ENCODE measurements at regions not wholly inside any gene's neighbourhood (a gene's known extent, or its start where the extent isn't known, plus 50 kb on each side); places are given as distances from the start of the nearest gene placed in this dataset.

DNA sequence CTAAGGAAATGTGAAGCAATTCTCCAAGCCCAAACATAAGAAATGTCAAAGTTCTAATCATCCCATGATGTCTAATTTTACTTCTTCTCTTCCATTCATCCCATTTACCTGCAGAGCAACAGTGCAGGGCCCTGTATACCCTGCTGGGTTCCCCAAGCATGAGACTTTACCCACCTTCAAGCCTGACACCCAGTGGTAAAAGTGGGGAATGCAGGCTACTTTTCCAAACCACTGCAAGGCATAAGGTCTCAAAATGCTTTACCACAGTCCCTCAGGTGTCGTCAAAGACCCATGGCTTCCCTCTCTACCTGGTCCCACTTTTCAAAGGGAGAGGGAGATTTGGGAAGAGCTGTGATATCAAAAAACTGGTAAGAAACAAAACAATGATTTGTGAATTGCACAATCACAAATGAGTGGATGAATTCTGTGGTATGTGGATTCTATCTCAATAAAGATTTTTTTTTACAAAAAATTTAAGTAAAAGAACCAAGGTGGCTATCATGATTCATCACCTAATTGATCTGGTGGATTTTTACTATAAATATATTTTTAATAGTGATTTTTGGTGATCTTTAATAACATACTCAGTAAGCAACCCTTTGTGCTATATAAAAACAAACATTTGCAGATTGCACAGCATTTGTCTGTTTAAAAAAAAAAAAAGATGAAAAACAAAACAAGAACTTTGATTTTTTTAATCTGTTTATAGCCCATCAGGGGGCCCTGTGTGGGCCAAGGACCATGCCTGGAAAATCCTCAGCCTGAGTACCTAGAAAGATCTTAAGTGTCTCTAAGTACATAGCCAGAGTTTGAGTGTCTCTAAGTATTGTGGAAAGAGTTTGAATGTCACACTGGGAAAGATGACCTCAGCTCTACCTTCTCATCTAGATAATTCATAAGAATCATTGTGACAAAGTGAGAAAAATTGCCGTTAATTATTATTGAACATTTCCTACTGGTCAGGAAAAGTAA lies 73.1 kb upstream of the GJB5 start:
- TF ChIP-seq ZNF565 (CRISPR knock-in tag; conservative IDR thresholded peaks at IDR 0.05; ENCODE audit: low read depth): no peak
- TF ChIP-seq ISL1 (CRISPR knock-in tag; IDR thresholded peaks at IDR 0.05): no peak
- no peak for TF ChIP-seq ZFP30 (CRISPR knock-in tag; IDR thresholded peaks at IDR 0.05)
- no peak for TF ChIP-seq PPARA (CRISPR knock-in tag; IDR thresholded peaks at IDR 0.05; ENCODE audit: borderline replicate concordance)
- no peak for TF ChIP-seq ZC3H10 (CRISPR knock-in tag; IDR thresholded peaks at IDR 0.05)
- TF ChIP-seq, protein P1, sequence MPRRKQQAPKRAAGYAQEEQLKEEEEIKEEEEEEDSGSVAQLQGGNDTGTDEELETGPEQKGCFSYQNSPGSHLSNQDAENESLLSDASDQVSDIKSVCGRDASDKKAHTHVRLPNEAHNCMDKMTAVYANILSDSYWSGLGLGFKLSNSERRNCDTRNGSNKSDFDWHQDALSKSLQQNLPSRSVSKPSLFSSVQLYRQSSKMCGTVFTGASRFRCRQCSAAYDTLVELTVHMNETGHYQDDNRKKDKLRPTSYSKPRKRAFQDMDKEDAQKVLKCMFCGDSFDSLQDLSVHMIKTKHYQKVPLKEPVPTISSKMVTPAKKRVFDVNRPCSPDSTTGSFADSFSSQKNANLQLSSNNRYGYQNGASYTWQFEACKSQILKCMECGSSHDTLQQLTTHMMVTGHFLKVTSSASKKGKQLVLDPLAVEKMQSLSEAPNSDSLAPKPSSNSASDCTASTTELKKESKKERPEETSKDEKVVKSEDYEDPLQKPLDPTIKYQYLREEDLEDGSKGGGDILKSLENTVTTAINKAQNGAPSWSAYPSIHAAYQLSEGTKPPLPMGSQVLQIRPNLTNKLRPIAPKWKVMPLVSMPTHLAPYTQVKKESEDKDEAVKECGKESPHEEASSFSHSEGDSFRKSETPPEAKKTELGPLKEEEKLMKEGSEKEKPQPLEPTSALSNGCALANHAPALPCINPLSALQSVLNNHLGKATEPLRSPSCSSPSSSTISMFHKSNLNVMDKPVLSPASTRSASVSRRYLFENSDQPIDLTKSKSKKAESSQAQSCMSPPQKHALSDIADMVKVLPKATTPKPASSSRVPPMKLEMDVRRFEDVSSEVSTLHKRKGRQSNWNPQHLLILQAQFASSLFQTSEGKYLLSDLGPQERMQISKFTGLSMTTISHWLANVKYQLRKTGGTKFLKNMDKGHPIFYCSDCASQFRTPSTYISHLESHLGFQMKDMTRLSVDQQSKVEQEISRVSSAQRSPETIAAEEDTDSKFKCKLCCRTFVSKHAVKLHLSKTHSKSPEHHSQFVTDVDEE (CRISPR knock-in tag; IDR thresholded peaks at IDR 0.05): no peak
- no peak for TF ChIP-seq OSR1 (CRISPR knock-in tag; IDR thresholded peaks at IDR 0.05)
- TF ChIP-seq TOX (CRISPR knock-in tag; IDR thresholded peaks at IDR 0.05; ENCODE audit: borderline replicate concordance): no peak
- TF ChIP-seq, protein P2, sequence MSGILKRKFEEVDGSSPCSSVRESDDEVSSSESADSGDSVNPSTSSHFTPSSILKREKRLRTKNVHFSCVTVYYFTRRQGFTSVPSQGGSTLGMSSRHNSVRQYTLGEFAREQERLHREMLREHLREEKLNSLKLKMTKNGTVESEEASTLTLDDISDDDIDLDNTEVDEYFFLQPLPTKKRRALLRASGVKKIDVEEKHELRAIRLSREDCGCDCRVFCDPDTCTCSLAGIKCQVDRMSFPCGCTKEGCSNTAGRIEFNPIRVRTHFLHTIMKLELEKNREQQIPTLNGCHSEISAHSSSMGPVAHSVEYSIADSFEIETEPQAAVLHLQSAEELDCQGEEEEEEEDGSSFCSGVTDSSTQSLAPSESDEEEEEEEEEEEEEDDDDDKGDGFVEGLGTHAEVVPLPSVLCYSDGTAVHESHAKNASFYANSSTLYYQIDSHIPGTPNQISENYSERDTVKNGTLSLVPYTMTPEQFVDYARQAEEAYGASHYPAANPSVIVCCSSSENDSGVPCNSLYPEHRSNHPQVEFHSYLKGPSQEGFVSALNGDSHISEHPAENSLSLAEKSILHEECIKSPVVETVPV (CRISPR knock-in tag; IDR thresholded peaks at IDR 0.05): no peak
- TF ChIP-seq ESRRG (CRISPR knock-in tag; IDR thresholded peaks at IDR 0.05): no peak
- TF ChIP-seq CSDC2 (CRISPR knock-in tag; IDR thresholded peaks at IDR 0.05): no peak
- TF ChIP-seq, protein P3, sequence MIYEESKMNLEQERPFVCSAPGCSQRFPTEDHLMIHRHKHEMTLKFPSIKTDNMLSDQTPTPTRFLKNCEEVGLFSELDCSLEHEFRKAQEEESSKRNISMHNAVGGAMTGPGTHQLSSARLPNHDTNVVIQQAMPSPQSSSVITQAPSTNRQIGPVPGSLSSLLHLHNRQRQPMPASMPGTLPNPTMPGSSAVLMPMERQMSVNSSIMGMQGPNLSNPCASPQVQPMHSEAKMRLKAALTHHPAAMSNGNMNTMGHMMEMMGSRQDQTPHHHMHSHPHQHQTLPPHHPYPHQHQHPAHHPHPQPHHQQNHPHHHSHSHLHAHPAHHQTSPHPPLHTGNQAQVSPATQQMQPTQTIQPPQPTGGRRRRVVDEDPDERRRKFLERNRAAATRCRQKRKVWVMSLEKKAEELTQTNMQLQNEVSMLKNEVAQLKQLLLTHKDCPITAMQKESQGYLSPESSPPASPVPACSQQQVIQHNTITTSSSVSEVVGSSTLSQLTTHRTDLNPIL (CRISPR knock-in tag; IDR thresholded peaks at IDR 0.05; ENCODE audit: low read depth): no peak
- no peak for TF ChIP-seq SNAI2 (CRISPR knock-in tag; IDR thresholded peaks at IDR 0.05)
- no peak for TF ChIP-seq ZNF8 (CRISPR knock-in tag; IDR thresholded peaks at IDR 0.05)
- TF ChIP-seq TCF4 (CRISPR knock-in tag; IDR thresholded peaks at IDR 0.05; ENCODE audit: borderline replicate concordance): no peak
- TF ChIP-seq BACH2 (CRISPR knock-in tag; IDR thresholded peaks at IDR 0.05; ENCODE audit: borderline replicate concordance): no peak
- no peak for TF ChIP-seq ARNTL (CRISPR knock-in tag; IDR thresholded peaks at IDR 0.05; ENCODE audit: borderline replicate concordance, low read depth)
- TF ChIP-seq, protein P4, sequence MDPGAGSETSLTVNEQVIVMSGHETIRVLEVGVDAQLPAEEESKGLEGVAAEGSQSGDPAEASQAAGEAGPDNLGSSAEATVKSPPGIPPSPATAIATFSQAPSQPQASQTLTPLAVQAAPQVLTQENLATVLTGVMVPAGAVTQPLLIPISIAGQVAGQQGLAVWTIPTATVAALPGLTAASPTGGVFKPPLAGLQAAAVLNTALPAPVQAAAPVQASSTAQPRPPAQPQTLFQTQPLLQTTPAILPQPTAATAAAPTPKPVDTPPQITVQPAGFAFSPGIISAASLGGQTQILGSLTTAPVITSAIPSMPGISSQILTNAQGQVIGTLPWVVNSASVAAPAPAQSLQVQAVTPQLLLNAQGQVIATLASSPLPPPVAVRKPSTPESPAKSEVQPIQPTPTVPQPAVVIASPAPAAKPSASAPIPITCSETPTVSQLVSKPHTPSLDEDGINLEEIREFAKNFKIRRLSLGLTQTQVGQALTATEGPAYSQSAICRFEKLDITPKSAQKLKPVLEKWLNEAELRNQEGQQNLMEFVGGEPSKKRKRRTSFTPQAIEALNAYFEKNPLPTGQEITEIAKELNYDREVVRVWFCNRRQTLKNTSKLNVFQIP (CRISPR knock-in tag; IDR thresholded peaks at IDR 0.05; ENCODE audit: borderline replicate concordance, low read depth): no peak
- TF ChIP-seq RARB (CRISPR knock-in tag; IDR thresholded peaks at IDR 0.05): no peak
- TF ChIP-seq ZFP3 (CRISPR knock-in tag; IDR thresholded peaks at IDR 0.05): no peak
- ATAC-seq: no peak

DNA sequence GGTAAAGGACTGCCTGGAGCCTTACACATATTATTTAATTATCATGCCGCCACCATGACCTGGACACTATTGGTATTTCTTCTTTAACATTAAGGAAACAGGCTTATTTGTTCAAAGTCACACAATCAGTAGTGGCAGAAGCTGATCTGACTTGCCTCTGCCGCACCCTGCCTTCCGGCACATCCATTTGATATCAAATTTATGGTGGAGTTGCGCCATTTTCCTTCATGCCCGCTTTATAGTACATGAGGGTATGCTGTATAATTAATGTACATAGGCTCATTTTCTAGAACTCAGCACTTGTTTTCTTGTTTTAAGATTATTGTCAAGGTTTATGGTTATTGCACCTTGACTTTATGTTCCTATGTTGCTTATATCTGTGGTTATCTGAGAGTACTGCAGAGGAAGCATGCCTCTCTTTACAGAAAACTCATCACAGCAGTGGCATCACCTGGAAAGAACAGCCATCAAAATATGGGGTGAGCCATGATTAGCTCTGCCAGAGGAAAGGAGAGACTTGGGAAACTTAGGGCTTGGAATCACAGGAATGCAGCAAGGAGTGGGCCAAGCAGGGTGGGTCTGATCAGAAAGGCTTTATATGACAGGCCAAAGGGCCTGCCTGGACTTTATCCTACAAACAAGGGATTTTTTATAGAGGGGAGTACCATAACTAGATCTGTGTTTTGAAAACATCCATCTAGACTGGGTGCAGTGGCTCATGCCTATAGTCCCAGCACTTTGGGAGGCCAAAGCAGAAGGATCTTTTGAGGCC lies 72.2 kb upstream of the GJB5 start:
- TF ChIP-seq ARNTL (CRISPR knock-in tag; IDR thresholded peaks at IDR 0.05; ENCODE audit: borderline replicate concordance, low read depth) (no peak), BACH2 (CRISPR knock-in tag; IDR thresholded peaks at IDR 0.05; ENCODE audit: borderline replicate concordance) (no peak), ZFP3 (CRISPR knock-in tag; IDR thresholded peaks at IDR 0.05) (no peak), ZNF70 (CRISPR knock-in tag; IDR thresholded peaks at IDR 0.05) (no peak), TCF4 (CRISPR knock-in tag; IDR thresholded peaks at IDR 0.05; ENCODE audit: borderline replicate concordance) (no peak), ISL1 (CRISPR knock-in tag; IDR thresholded peaks at IDR 0.05) (no peak), RARB (CRISPR knock-in tag; IDR thresholded peaks at IDR 0.05) (no peak), PPARA (CRISPR knock-in tag; IDR thresholded peaks at IDR 0.05; ENCODE audit: borderline replicate concordance) (no peak), GLIS3 (CRISPR knock-in tag; IDR thresholded peaks at IDR 0.05) (no peak), ZFP30 (CRISPR knock-in tag; IDR thresholded peaks at IDR 0.05) (no peak), ESRRG (CRISPR knock-in tag; IDR thresholded peaks at IDR 0.05) (no peak)
- TF ChIP-seq, protein P5, sequence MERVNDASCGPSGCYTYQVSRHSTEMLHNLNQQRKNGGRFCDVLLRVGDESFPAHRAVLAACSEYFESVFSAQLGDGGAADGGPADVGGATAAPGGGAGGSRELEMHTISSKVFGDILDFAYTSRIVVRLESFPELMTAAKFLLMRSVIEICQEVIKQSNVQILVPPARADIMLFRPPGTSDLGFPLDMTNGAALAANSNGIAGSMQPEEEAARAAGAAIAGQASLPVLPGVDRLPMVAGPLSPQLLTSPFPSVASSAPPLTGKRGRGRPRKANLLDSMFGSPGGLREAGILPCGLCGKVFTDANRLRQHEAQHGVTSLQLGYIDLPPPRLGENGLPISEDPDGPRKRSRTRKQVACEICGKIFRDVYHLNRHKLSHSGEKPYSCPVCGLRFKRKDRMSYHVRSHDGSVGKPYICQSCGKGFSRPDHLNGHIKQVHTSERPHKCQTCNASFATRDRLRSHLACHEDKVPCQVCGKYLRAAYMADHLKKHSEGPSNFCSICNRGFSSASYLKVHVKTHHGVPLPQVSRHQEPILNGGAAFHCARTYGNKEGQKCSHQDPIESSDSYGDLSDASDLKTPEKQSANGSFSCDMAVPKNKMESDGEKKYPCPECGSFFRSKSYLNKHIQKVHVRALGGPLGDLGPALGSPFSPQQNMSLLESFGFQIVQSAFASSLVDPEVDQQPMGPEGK (CRISPR knock-in tag; IDR thresholded peaks at IDR 0.05; ENCODE audit: borderline replicate concordance): no peak
- TF ChIP-seq, protein P4 (CRISPR knock-in tag; IDR thresholded peaks at IDR 0.05; ENCODE audit: borderline replicate concordance, low read depth): no peak
- TF ChIP-seq, protein P3 (CRISPR knock-in tag; IDR thresholded peaks at IDR 0.05; ENCODE audit: low read depth): no peak

More for the DNA sequence above, 72.2 kb upstream of the GJB5 start:
- no peak for ATAC-seq
